Smooth muscle cell (in vitro differentiated cells): ENCODE measurements at regions not wholly inside any gene's neighbourhood (a gene's known extent, or its start where the extent isn't known, plus 50 kb on each side); places are given as distances from the start of the nearest gene placed in this dataset.

Source experiments
- DNase-seq: peaks from one replicate; lab custom pipeline; 2025; ENCODE audit not compliant: unreplicated experiment; lab: John Stamatoyannopoulos, UW
- H2AFZ ChIP-seq: fragments of 200-600 bp; sonication (generic); 2 replicates; pipeline ENCODE4 v1.6.0; 2016; ENCODE audit warnings: antibody characterized with exemption, low read depth, mild to moderate bottlenecking
- H3F3A ChIP-seq: fragments of 200-600 bp; sonication (generic); 2 replicates; pipeline ENCODE4 v1.6.0; 2017; ENCODE audit warnings: antibody characterized with exemption, low read depth
- H3K27ac ChIP-seq: fragments of 200-600 bp; sonication (generic); 2 replicates; pipeline ENCODE4 v1.5.1; 2016; ENCODE audit warnings: low read depth, mild to moderate bottlenecking
- H3K27me3 ChIP-seq: fragments of 200-600 bp; sonication (generic); 2 replicates; pipeline ENCODE4 v1.6.1; 2016; ENCODE audit warnings: low read depth, mild to moderate bottlenecking
- H3K36me3 ChIP-seq: fragments of 200-600 bp; sonication (generic); 2 replicates; pipeline ENCODE4 v1.5.1; 2016; ENCODE audit warnings: low read depth
- H3K4me1 ChIP-seq: fragments of 200-600 bp; sonication (generic); 2 replicates; pipeline ENCODE4 v1.5.1; 2016; ENCODE audit warnings: low read depth
- H3K4me2 ChIP-seq: fragments of 200-600 bp; sonication (generic); 2 replicates; pipeline ENCODE4 v1.6.0; 2016; ENCODE audit warnings: mild to moderate bottlenecking
- H3K4me3 ChIP-seq: fragments of 200-600 bp; sonication (generic); 2 replicates; pipeline ENCODE4 v1.5.1; 2016; ENCODE audit warnings: mild to moderate bottlenecking
- H3K79me2 ChIP-seq: fragments of 200-600 bp; sonication (generic); 2 replicates; pipeline ENCODE4 v1.6.0; 2016; ENCODE audit warnings: low read depth, mild to moderate bottlenecking
- H3K9ac ChIP-seq: fragments of 200-600 bp; sonication (generic); 2 replicates; pipeline ENCODE4 v1.6.0; 2016; ENCODE audit warnings: low read depth
- H3K9me3 ChIP-seq: fragments of 200-600 bp; sonication (generic); replicated peaks from 2 replicates; pipeline ENCODE4 v1.5.1; 2016; ENCODE audit warnings: low read depth
- H4K20me1 ChIP-seq: fragments of 200-600 bp; sonication (generic); 2 replicates; pipeline ENCODE4 v1.6.0; 2016; ENCODE audit warnings: low read depth
- CTCF ChIP-seq: fragments of 200-600 bp; sonication (generic); IDR thresholded peaks from 2 replicates; pipeline ENCODE4 v1.5.1; 2017; ENCODE audit warnings: borderline replicate concordance, mild to moderate bottlenecking, antibody characterized with exemption; ENCODE audit not compliant: insufficient read depth, poor library complexity, severe bottlenecking
- WGBS: methylation state at CpG from one replicate; pipeline ENCODE4 v1.1.7; 2016; ENCODE audit warnings: low lambda C conversion rate; 5-methylcytosine and 5-hydroxymethylcytosine counted together

- DNase-seq: no peak
- Histone ChIP-seq H3K9me3 (no peaks in the 10 kb centered on the region), H3K27me3 (no peaks in the 10 kb centered on the region), H3K4me1 (peaks cover 26% of the 10 kb centered on the region), H3K9ac (no peak overlapping the region), H2AFZ (no peak overlapping the region), H3K79me2 (no peaks in the 10 kb centered on the region), H3F3A (no peaks in the 10 kb centered on the region), H3K36me3 (no peaks in the 10 kb centered on the region), H3K27ac (no peak overlapping the region), H4K20me1 (no peaks in the 10 kb centered on the region), H3K4me2 (peak overlapping the region; percentile 53), H3K4me3 (no peak overlapping the region)
- 88% methylated on average over 1 of the region's 1 CpG for WGBS
- no peak for TF ChIP-seq CTCF
These were observed 101.2 kb upstream of the COL21A1 start for GRCh38 chr6:56348578-56348977.

- peak overlapping the region; percentile 14 for H3K27ac ChIP-seq
These were observed 100.1 kb upstream of the COL21A1 start for GRCh38 chr6:56347526-56347925.

GRCh38 chr6:56346958-56347357, 99.6 kb upstream of the COL21A1 start:
- Histone ChIP-seq H3K9ac (no peak overlapping the region), H4K20me1 (no peaks in the 10 kb centered on the region), H3K27me3 (no peaks in the 10 kb centered on the region), H3K9me3 (no peaks in the 10 kb centered on the region), H3K4me2 (peak overlapping the region; percentile 53), H3K36me3 (no peaks in the 10 kb centered on the region), H2AFZ (no peak overlapping the region), H3F3A (no peaks in the 10 kb centered on the region), H3K4me3 (no peak overlapping the region), H3K79me2 (no peaks in the 10 kb centered on the region), H3K4me1 (peaks cover 26% of the 10 kb centered on the region), H3K27ac (peak overlapping the region; percentile 14)
- WGBS: 77% methylated on average over 4 of the region's 4 CpGs
- TF ChIP-seq CTCF: no peak
- no peak for DNase-seq

More at GRCh38 chr6:56347526-56347925, 100.1 kb upstream of the COL21A1 start:
- H4K20me1 ChIP-seq: no peaks in the 10 kb centered on the region
- H3F3A ChIP-seq: no peaks in the 10 kb centered on the region
- no peaks in the 10 kb centered on the region for H3K79me2 ChIP-seq
- TF ChIP-seq CTCF: no peak
- H3K9me3 ChIP-seq: no peaks in the 10 kb centered on the region
- peak overlapping the region; percentile 53 for H3K4me2 ChIP-seq
- no peak overlapping the region for H3K9ac ChIP-seq
- no peaks in the 10 kb centered on the region for H3K27me3 ChIP-seq
- peaks cover 26% of the 10 kb centered on the region for H3K4me1 ChIP-seq
- no peak overlapping the region for H2AFZ ChIP-seq
- DNase-seq: no peak
- no peak overlapping the region for H3K4me3 ChIP-seq
- H3K36me3 ChIP-seq: no peaks in the 10 kb centered on the region

- Histone ChIP-seq H3K79me2 (no peaks in the 10 kb centered on the region), H3K4me1 (peaks cover 26% of the 10 kb centered on the region), H3K4me3 (no peak overlapping the region), H3K9me3 (no peaks in the 10 kb centered on the region), H2AFZ (no peak overlapping the region), H3K9ac (no peak overlapping the region), H3F3A (no peaks in the 10 kb centered on the region), H3K36me3 (no peaks in the 10 kb centered on the region), H3K27me3 (no peaks in the 10 kb centered on the region), H3K4me2 (peak overlapping the region; percentile 16), H3K27ac (peak overlapping the region; percentile 19), H4K20me1 (no peaks in the 10 kb centered on the region)
- no peak for TF ChIP-seq CTCF
- 51% methylated on average over 6 of the region's 6 CpGs for WGBS
- DNase-seq: no peak
These were observed 98.1 kb upstream of the COL21A1 start for GRCh38 chr6:56345376-56345995.
